WTC11 (cell line): ENCODE measurements at regions not wholly inside any gene's neighbourhood (a gene's known extent, or its start where the extent isn't known, plus 50 kb on each side); places are given as distances from the start of the nearest gene placed in this dataset.

ENCODE experiments used
- ATAC-seq: fragments of 200-7000 bp; cut with Tn5 transposase; 2 replicates; pipeline ENCODE4 v1.10.0; 2021; ENCODE audit warnings: mild to moderate bottlenecking, moderate library complexity
- CTCF ChIA-PET: fragments of 300-600 bp; sonication (Branson Sonifier 250); formaldehyde crosslinking; loops from one replicate; lab custom pipeline; 2021; ENCODE audit warnings: antibody characterized with exemption; lab: Charles Lee
- POLR2A ChIA-PET: fragments of 350-600 bp; sonication (Branson Sonifier 250); formaldehyde crosslinking; loops from one replicate; lab custom pipeline; 2021; ENCODE audit warnings: antibody characterized with exemption; lab: Charles Lee
- DNase-seq: peaks from one replicate; pipeline ENCODE4 v3.0.0; 2021; ENCODE audit warnings: low spot score
- H3K27ac Mint-ChIP-seq: 2 replicates; pipeline ENCODE4 v1.8.0; 2021; ENCODE audit warnings: mixed read lengths
- H3K27me3 Mint-ChIP-seq: 2 replicates; pipeline ENCODE4 v1.8.0; 2021; ENCODE audit warnings: low read depth, mild to moderate bottlenecking, moderate library complexity, mixed read lengths
- H3K36me3 Mint-ChIP-seq: 2 replicates; pipeline ENCODE4 v1.8.0; 2021; ENCODE audit warnings: mixed read lengths
- H3K4me1 Mint-ChIP-seq: 2 replicates; pipeline ENCODE4 v1.8.0; 2022; ENCODE audit warnings: mixed read lengths
- H3K4me3 Mint-ChIP-seq: 2 replicates; pipeline ENCODE4 v1.8.0; 2021; ENCODE audit warnings: mild to moderate bottlenecking, moderate library complexity, mixed read lengths
- H3K9me3 Mint-ChIP-seq: 2 replicates; pipeline ENCODE4 v1.8.0; 2021; ENCODE audit warnings: mixed read lengths
- AFF4 ChIP-seq: sonication (generic); formaldehyde crosslinking; IDR thresholded peaks from 2 replicates; pipeline ENCODE4 v1.8.1; 2023; ENCODE audit warnings: mild to moderate bottlenecking, missing genetic modification reagents, borderline replicate concordance
- CDX4 ChIP-seq: fragments of 250-450 bp; sonication (Bioruptor Pico); IDR thresholded peaks from 2 replicates; pipeline ENCODE4 v1.9.0; 2021; ENCODE audit warnings: moderate library complexity, mild to moderate bottlenecking, inconsistent platforms, borderline replicate concordance
- GTF2I ChIP-seq: fragments of 250-450 bp; sonication (Bioruptor Pico); conservative IDR thresholded peaks from 2 replicates; pipeline ENCODE4 v1.4.0; 2021; ENCODE audit warnings: mild to moderate bottlenecking
- HMGA2 ChIP-seq: fragments of 250-450 bp; sonication (Bioruptor Pico); IDR thresholded peaks from 2 replicates; pipeline ENCODE4 v1.4.0; 2021; ENCODE audit warnings: mild to moderate bottlenecking, moderate library complexity
- IRF1 ChIP-seq: sonication (generic); formaldehyde crosslinking; IDR thresholded peaks from 2 replicates; pipeline ENCODE4 v1.8.0; 2023; ENCODE audit warnings: missing genetic modification reagents
- NFATC4 ChIP-seq: fragments of 250-450 bp; sonication (Bioruptor Pico); IDR thresholded peaks from 2 replicates; pipeline ENCODE4 v1.9.0; 2021; ENCODE audit warnings: mild to moderate bottlenecking
- NR2C2 ChIP-seq: sonication (generic); formaldehyde crosslinking; IDR thresholded peaks from 2 replicates; pipeline ENCODE4 v1.8.0; 2022; ENCODE audit warnings: mild to moderate bottlenecking, missing genetic modification reagents
- SMAD4 ChIP-seq: sonication (generic); formaldehyde crosslinking; IDR thresholded peaks from 2 replicates; pipeline ENCODE4 v1.8.0; 2022; ENCODE audit warnings: mild to moderate bottlenecking, missing genetic modification reagents
- SOX15 ChIP-seq: fragments of 250-450 bp; sonication (Bioruptor Pico); IDR thresholded peaks from 2 replicates; pipeline ENCODE4 v1.9.0; 2021; ENCODE audit warnings: mild to moderate bottlenecking
- TEAD4 ChIP-seq: sonication (generic); formaldehyde crosslinking; IDR thresholded peaks from 2 replicates; pipeline ENCODE4 v1.8.0; 2022; ENCODE audit warnings: mild to moderate bottlenecking, missing genetic modification reagents
- ZNF423 ChIP-seq: fragments of 250-450 bp; sonication (Bioruptor Pico); IDR thresholded peaks from 2 replicates; pipeline ENCODE4 v2.1.2; 2022; ENCODE audit warnings: mild to moderate bottlenecking, moderate library complexity
- ZSCAN18 ChIP-seq: fragments of 250-450 bp; sonication (Bioruptor Pico); IDR thresholded peaks from 2 replicates; pipeline ENCODE4 v2.1.2; 2022; ENCODE audit warnings: mild to moderate bottlenecking, moderate library complexity
- TF ChIP-seq, protein P1 (sequence below): sonication (generic); formaldehyde crosslinking; IDR thresholded peaks from 2 replicates; pipeline ENCODE4 v1.8.1; 2022; ENCODE audit warnings: low read depth, missing genetic modification reagents, borderline replicate concordance
- TF ChIP-seq, protein P2 (sequence below): sonication (generic); formaldehyde crosslinking; IDR thresholded peaks from 2 replicates; pipeline ENCODE4 v1.8.1; 2023; ENCODE audit warnings: mild to moderate bottlenecking, missing genetic modification reagents
- TF ChIP-seq, protein P3 (sequence below): sonication (generic); formaldehyde crosslinking; IDR thresholded peaks from 2 replicates; pipeline ENCODE4 v1.8.1; 2023; ENCODE audit warnings: mild to moderate bottlenecking, moderate library complexity, missing genetic modification reagents

DNA sequence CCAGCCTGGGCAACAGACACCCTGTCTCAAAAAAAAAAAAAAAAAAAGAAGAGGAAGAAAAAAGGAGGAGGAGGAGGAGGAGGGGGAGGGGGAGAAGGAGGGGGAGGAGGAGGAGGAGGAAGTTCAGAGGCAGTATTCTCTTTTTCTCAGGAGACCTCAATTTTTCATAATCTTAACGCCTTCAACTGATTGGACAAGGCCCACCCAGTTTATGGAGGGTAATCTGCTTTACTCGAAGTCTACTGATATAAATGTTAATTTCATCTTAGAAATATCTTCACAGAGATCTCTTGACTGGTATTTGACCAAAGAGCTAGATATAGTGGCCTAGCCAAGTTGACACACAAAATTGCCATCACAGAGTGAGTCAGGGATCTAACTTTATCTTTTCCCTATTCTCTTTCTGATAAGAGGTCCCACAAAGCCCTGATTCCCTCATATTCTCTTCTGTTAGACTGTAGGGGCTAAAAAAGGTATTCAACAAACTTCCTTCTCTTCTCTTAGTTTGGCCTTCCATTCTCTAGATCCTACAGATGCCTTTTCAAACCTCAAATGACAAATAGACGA is 115.5 kb upstream of the ABCA1 start:
- no peaks in the 10 kb centered on the region; the same call in none of the 2 replicates for H3K9me3 Mint-ChIP-seq
- TF ChIP-seq, protein P1, sequence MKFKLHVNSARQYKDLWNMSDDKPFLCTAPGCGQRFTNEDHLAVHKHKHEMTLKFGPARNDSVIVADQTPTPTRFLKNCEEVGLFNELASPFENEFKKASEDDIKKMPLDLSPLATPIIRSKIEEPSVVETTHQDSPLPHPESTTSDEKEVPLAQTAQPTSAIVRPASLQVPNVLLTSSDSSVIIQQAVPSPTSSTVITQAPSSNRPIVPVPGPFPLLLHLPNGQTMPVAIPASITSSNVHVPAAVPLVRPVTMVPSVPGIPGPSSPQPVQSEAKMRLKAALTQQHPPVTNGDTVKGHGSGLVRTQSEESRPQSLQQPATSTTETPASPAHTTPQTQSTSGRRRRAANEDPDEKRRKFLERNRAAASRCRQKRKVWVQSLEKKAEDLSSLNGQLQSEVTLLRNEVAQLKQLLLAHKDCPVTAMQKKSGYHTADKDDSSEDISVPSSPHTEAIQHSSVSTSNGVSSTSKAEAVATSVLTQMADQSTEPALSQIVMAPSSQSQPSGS (CRISPR knock-in tag): no peak
- no peak for TF ChIP-seq SMAD4
- TF ChIP-seq ZSCAN18 (CRISPR knock-in tag): no peak
- TF ChIP-seq SOX15: no peak
- TF ChIP-seq CDX4: no peak
- TF ChIP-seq NFATC4 (CRISPR knock-in tag): no peak
- no peaks in the 10 kb centered on the region for H3K36me3 Mint-ChIP-seq
- no peaks in the 10 kb centered on the region for H3K27me3 Mint-ChIP-seq
- no peak overlapping the region for H3K27ac Mint-ChIP-seq
- DNase-seq (no peak), ATAC-seq (no peak)
- H3K4me3 Mint-ChIP-seq: no peak overlapping the region
- H3K4me1 Mint-ChIP-seq: peaks cover 25% of the 10 kb centered on the region
- POLR2A ChIA-PET: no interaction called here
- CTCF ChIA-PET: no interaction called here

- ATAC-seq (no peak), DNase-seq (no peak)
- no peaks in the 10 kb centered on the region for H3K36me3 Mint-ChIP-seq
- no peaks in the 10 kb centered on the region; the same call in none of the 2 replicates for H3K9me3 Mint-ChIP-seq
- ChIA-PET POLR2A (no interaction called here), CTCF (no interaction called here)
- H3K27me3 Mint-ChIP-seq: no peaks in the 10 kb centered on the region
- TF ChIP-seq HMGA2 (CRISPR knock-in tag): no peak
- TF ChIP-seq AFF4 (CRISPR knock-in tag): no peak
- no peak for TF ChIP-seq ZNF423 (CRISPR knock-in tag)
- TF ChIP-seq ZSCAN18 (CRISPR knock-in tag): no peak
- TF ChIP-seq TEAD4 (CRISPR knock-in tag): no peak
- no peak overlapping the region for H3K27ac Mint-ChIP-seq
- no peak overlapping the region for H3K4me3 Mint-ChIP-seq
- peaks cover 18% of the 10 kb centered on the region for H3K4me1 Mint-ChIP-seq
Measured at GRCh38 chr9:105044518-105044917, 116.6 kb upstream of the ABCA1 start.

GRCh38 chr9:105046907-105047741 is 119.2 kb upstream of the ABCA1 start:
- Mint-ChIP-seq H3K4me3 (no peak overlapping the region), H3K36me3 (no peaks in the 10 kb centered on the region), H3K4me1 (peaks cover 15% of the 10 kb centered on the region), H3K27me3 (no peaks in the 10 kb centered on the region), H3K9me3 (no peaks in the 10 kb centered on the region; the same call in 1 of the 2 replicates), H3K27ac (no peak overlapping the region)
- DNase-seq (no peak), ATAC-seq (no peak)
- TF ChIP-seq IRF1 (no peak), ZNF423 (CRISPR knock-in tag) (no peak), GTF2I (CRISPR knock-in tag) (no peak), NR2C2 (CRISPR knock-in tag) (no peak)
- TF ChIP-seq, protein P2, sequence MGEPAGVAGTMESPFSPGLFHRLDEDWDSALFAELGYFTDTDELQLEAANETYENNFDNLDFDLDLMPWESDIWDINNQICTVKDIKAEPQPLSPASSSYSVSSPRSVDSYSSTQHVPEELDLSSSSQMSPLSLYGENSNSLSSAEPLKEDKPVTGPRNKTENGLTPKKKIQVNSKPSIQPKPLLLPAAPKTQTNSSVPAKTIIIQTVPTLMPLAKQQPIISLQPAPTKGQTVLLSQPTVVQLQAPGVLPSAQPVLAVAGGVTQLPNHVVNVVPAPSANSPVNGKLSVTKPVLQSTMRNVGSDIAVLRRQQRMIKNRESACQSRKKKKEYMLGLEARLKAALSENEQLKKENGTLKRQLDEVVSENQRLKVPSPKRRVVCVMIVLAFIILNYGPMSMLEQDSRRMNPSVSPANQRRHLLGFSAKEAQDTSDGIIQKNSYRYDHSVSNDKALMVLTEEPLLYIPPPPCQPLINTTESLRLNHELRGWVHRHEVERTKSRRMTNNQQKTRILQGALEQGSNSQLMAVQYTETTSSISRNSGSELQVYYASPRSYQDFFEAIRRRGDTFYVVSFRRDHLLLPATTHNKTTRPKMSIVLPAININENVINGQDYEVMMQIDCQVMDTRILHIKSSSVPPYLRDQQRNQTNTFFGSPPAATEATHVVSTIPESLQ (CRISPR knock-in tag): no peak
- TF ChIP-seq, protein P3, sequence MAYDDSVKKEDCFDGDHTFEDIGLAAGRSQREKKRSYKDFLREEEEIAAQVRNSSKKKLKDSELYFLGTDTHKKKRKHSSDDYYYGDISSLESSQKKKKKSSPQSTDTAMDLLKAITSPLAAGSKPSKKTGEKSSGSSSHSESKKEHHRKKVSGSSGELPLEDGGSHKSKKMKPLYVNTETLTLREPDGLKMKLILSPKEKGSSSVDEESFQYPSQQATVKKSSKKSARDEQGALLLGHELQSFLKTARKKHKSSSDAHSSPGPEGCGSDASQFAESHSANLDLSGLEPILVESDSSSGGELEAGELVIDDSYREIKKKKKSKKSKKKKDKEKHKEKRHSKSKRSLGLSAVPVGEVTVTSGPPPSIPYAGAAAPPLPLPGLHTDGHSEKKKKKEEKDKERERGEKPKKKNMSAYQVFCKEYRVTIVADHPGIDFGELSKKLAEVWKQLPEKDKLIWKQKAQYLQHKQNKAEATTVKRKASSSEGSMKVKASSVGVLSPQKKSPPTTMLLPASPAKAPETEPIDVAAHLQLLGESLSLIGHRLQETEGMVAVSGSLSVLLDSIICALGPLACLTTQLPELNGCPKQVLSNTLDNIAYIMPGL (CRISPR knock-in tag): no peak
- ChIA-PET POLR2A (no interaction called here), CTCF (no interaction called here)
